GM19351 (cell line): ENCODE measurements at regions not wholly inside any gene's neighbourhood (a gene's known extent, or its start where the extent isn't known, plus 50 kb on each side); places are given as distances from the start of the nearest gene placed in this dataset.
"Not testable (repeated sequence)": the region's sequence is repeated elsewhere in the genome, so short reads cannot be mapped to it uniquely, and the experiment has no call there.

ENCODE experiments used
- ATAC-seq: cut with Tn5 transposase; IDR thresholded peaks from one replicate; pipeline ENCODE4 v1.9.1; 2021; ENCODE audit warnings: mild to moderate bottlenecking, moderate library complexity; ENCODE audit not compliant: unreplicated experiment

- ATAC-seq, result no peak
Measured at GRCh38 chr2:59177748-59178147, 936.6 kb upstream of the FANCL start.

DNA sequence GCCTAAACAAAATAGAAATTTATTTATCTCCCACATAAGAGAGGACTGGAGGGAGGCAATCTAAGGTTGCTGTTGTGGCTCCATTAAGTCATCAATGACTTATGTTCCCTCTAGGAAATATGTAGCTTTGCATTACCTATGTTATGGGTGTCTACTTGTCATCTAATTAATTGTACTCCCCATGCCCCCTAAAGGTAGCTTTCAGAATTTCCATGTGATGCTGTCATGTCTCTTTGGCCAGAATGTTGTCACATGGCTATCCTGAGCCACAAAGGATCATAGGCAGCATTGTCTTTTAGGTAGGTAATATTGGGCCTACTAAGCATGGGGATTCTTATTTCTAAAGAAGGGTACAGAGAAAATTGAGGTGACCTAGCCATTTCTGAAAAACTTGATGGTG lies 935.6 kb upstream of the FANCL start:
- no peak for ATAC-seq

GRCh38 chr2:59174536-59175243 lies 933.6 kb upstream of the FANCL start:
- ATAC-seq, result no peak

- ATAC-seq, result no peak
Measured at GRCh38 chr2:59173325-59173724, 932.2 kb upstream of the FANCL start.

GRCh38 chr2:59171019-59171418 lies 929.9 kb upstream of the FANCL start:
- peak; percentile 75 for ATAC-seq

- ATAC-seq, result no peak
Measured at GRCh38 chr2:59168766-59169165, 927.6 kb upstream of the FANCL start.

- no peak for ATAC-seq
Measured at GRCh38 chr2:59167514-59167913, 926.4 kb upstream of the FANCL start.

DNA sequence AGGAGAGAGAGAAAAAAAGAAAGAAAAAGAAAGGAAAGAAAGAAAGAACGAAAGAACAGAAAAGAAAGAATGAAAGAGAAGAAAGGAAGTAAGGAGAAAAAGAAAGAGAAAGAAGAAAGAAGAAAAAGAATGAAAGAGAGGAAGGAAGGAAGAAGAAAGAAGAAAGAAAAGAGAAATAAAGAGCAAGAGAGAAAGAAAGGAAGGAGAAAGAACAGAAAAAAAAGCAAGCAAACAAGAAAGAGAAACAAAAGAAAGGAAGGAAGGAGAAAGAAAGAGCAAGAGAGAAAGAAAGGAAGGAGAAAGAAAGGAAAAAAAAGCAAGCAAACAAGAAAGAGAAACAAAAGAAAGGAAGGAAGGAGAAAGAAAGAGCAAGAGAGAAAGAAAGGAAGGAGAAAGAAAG lies 916.8 kb upstream of the FANCL start:
- ATAC-seq, result not testable (repeated sequence)

GRCh38 chr2:59151805-59152204 lies 910.7 kb upstream of the FANCL start:
- no peak for ATAC-seq

DNA sequence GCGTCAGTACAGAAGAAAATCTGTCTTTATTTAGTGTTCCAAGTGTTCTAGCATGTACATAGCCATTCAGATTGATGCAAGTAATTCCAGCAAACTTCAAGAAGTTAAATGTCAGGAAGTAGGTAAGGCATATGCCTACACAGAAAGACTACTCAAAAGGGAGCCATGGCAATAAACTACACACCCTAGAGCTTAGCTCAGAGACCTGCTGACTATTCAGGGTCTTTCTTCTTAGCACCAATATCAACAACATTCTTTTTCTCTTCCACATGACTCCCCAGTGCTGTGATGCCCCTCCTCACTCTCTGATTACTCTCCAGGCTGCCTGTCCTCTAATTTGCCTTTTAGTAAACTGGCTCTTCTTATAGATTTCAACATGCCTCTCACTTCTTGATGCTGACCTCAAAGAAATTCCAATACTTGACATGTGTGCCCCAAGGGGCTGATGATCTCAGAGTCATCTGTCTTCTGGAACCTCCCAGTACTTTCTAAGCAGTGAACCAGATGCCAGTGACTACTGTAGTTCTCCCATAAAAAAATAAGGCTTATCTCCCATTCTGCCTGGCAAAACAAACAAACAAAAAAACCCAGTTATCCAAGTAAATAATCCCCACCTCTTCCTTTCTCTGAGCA lies 909.2 kb upstream of the FANCL start:
- ATAC-seq, result no peak

DNA sequence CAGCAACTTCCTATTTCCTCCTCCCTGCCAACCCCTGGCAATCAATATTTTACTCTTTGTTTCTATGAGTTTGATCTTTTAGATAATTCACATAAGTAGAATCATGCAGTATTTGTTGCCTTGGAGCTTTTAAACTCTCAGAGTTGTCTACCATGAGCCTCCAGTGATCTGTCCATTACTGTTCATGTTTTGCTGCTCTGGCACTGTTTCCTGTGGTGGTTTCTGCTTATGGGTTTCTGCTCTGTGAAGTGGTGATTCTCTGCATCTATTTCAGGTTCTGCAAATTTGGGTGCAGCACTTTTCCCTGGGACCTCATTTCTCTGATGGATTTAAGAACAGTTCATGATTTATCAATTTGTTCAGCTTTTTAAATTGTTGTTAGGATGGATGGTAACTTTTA lies 908.1 kb upstream of the FANCL start:
- no peak for ATAC-seq

DNA sequence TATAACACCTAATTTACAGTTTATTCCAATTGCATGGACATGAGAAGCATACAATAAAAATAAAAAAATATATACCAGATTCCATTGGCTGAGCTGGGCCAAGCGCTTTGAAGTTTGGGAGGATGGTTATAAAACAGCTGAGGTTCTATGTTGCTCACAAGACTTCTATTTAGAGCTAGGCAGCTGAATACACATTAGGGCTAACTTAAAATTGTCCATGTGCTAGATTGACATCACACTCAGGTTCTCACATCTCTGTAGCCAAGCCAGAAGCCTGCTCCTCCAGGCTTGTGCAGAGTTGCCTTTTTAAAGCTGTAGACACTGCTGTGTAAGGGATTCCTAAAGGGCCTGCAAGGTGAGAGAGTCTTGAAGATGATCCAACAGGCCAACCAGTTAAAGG lies 871.1 kb upstream of the FANCL start:
- ATAC-seq, result no peak

GRCh38 chr2:59096973-59097372 lies 855.8 kb upstream of the FANCL start:
- ATAC-seq, result no peak

- no peak for ATAC-seq
Measured at GRCh38 chr2:59093571-59093970, 852.4 kb upstream of the FANCL start.

- ATAC-seq, result no peak
Measured at GRCh38 chr2:59084326-59084725, 843.2 kb upstream of the FANCL start.

DNA sequence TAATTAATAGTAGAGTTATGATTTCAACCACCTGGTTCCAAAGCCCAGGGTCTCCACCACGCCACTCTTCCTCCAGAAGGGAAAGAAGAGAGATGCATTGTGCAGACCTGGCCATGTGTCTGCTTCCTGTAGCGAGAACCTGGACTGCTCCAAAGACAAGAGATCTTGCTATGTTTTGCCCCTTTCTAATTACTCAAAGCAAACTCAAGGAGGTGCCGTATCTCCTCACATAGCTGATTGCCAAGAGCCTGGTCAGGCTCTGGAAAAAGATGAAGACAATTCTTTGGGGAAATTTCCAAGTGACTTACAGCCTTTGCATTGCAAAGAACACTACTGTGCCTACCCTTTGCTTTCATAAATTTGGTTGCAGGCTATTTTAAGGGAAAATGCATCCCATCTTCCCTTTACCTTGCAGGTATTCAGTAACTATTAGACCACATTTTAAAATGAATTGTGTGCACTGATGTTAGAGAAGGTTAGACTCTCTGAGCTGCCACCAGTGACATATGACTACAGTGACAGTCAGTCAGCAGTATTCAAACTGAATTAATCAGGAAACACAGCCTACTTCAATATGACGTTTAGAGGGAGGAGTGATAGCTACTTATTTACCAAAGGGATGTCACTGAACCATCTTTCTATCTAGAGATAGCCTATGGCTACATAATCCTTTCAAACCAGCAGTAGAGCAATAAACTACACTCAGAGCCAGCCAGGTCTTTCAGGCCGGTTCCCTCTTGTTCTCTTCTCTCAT lies 842.1 kb upstream of the FANCL start:
- ATAC-seq, result no peak

- ATAC-seq, result no peak
Measured at GRCh38 chr2:59082657-59083056, 841.5 kb upstream of the FANCL start.

DNA sequence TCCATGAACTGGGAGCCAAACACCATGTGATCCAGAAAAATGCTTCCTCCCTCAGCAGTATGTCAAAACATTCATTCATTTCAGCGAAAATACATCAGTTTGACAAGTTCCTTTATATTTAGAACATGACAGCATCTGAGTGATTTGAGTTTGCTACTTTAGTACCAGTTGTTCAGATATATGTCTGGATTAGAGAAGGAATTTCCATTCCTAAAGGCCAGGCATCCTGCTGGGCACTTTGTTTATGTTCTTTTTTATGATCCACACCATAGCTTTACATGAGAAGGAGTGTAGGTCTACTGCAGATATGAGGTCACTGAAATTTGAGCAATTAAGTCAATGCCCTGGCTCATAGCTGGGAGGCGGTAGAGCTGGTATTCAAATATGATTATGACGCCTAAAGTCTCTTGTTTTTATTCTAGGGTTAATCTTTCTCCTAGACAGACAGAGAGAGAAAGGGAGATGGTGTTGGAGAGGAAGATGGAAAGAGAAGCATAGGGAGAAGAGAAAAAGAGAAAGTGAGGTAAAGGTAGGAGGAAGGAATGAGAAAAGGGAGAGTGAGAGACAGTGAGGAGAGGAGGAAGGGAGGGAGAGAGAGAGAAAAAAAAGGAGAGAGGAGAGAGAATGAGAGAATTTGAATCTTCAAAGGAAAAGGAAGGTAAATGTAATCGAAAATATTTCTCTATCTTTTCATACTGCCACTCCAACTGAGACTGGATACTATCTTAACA lies 839.5 kb upstream of the FANCL start:
- no peak for ATAC-seq

GRCh38 chr2:59077981-59078531 lies 836.9 kb upstream of the FANCL start:
- no peak for ATAC-seq

GRCh38 chr2:59077026-59077725 lies 836.1 kb upstream of the FANCL start:
- ATAC-seq, result no peak
